ENCODE measurements at regions not wholly inside any gene's neighbourhood (a gene's known extent, or its start where the extent isn't known, plus 50 kb on each side); places are given as distances from the start of the nearest gene placed in this dataset.

DNA sequence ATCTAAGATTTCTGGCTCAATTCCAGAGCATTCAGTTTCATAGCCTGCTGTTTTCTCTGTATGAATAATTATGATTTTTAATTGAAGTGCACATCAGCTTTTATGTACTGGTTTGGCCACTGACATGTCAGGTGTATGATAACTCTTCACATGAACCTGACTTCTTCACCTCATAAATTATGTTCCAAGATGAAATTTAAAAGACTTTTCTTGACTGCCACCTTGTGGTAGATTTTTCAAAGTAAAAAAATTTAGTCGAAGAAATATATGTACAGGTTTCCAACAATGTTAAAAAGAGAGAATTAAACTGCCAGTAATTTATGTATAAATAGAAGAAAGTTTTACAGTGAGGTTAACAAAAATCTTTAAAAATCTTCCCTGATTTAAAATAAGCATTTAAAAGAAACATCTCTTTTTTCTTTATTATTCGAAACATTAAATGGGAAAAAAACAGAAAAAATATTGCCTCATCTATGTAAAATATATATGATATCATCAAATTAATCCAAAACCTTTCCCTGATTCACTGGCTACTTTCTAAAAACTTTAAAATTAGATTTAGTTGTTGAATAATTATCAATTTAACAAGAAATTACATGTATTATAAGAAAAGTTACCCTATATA, 124.9 kb upstream of the ATXN7L3B start:
- Histone ChIP-seq H3K9me3 (ENCODE audit: control insufficient read depth in 4 of 4, low read length in 3 of 4) (no peaks in the 10 kb centered on the region), H3K27me3 (ENCODE audit: control insufficient read depth in 4 of 4, insufficient read depth in 4 of 4, low read length in 3 of 4) (no peaks in the 10 kb centered on the region), H3K27ac (ENCODE audit: low read depth in 1 of 2, low read length in 2 of 2) (no peak overlapping the region), H3K4me1 (ENCODE audit: control insufficient read depth in 4 of 4, insufficient read depth in 4 of 4, low read length in 3 of 4) (no peaks in the 10 kb centered on the region), H3K36me3 (ENCODE audit: control insufficient read depth in 4 of 4, insufficient read depth in 3 of 4, low read depth in 1 of 4, low read length in 3 of 4) (no peaks in the 10 kb centered on the region), H3K4me3 (ENCODE audit: low read depth in 1 of 3, low read length in 3 of 3) (no peak overlapping the region), H3K9ac (ENCODE audit: low read depth in 1 of 2, low read length in 2 of 2) (no peak overlapping the region)
- DNase-seq (ENCODE audit: low spot score) = no peak
- WGBS = 50% methylated on average over 2 of the region's 2 CpGs
- TF ChIP-seq, protein P1, sequence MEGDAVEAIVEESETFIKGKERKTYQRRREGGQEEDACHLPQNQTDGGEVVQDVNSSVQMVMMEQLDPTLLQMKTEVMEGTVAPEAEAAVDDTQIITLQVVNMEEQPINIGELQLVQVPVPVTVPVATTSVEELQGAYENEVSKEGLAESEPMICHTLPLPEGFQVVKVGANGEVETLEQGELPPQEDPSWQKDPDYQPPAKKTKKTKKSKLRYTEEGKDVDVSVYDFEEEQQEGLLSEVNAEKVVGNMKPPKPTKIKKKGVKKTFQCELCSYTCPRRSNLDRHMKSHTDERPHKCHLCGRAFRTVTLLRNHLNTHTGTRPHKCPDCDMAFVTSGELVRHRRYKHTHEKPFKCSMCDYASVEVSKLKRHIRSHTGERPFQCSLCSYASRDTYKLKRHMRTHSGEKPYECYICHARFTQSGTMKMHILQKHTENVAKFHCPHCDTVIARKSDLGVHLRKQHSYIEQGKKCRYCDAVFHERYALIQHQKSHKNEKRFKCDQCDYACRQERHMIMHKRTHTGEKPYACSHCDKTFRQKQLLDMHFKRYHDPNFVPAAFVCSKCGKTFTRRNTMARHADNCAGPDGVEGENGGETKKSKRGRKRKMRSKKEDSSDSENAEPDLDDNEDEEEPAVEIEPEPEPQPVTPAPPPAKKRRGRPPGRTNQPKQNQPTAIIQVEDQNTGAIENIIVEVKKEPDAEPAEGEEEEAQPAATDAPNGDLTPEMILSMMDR (IDR thresholded peaks at IDR 0.05; ENCODE audit: low read depth, low read length, missing input control) = peak; percentile 29
- TF ChIP-seq RAD21 (IDR thresholded peaks at IDR 0.05) (peak; percentile 62 to 66), GABPA (IDR thresholded peaks at IDR 0.05 in 1 of 2, conservative IDR thresholded peaks at IDR 0.05 in 1 of 2) (no peak)

DNA sequence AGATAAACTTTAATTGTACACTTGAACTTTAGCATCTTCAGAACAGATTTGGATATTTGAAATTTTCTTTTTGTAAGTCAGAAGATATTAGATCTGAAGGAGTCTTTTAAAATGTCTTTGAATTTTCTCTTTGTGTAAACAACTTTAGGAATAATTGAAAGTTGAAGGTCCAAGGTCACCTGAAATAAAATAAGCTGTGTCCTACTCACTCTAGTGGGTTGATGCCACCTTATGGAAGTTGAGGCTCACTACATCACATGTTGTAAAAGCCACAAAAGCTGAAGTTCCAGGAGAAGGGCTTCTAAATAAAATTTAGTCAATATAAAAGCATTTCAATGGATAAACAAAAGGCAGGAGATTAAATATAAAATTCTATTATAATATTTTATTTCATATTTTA, 122.0 kb upstream of the ATXN7L3B start:
- Histone ChIP-seq H3K4me1 (ENCODE audit: control insufficient read depth in 4 of 4, insufficient read depth in 4 of 4, low read length in 3 of 4) (no peaks in the 10 kb centered on the region), H3K27ac (ENCODE audit: low read depth in 1 of 2, low read length in 2 of 2) (no peak overlapping the region), H3K9me3 (ENCODE audit: control insufficient read depth in 4 of 4, low read length in 3 of 4) (no peaks in the 10 kb centered on the region), H3K9ac (ENCODE audit: low read depth in 1 of 2, low read length in 2 of 2) (no peak overlapping the region), H3K27me3 (ENCODE audit: control insufficient read depth in 4 of 4, insufficient read depth in 4 of 4, low read length in 3 of 4) (no peaks in the 10 kb centered on the region), H3K36me3 (ENCODE audit: control insufficient read depth in 4 of 4, insufficient read depth in 3 of 4, low read depth in 1 of 4, low read length in 3 of 4) (no peaks in the 10 kb centered on the region), H3K4me3 (ENCODE audit: low read depth in 1 of 3, low read length in 3 of 3) (no peak overlapping the region)
- no peak for DNase-seq (ENCODE audit: low spot score)
- TF ChIP-seq SP1 (IDR thresholded peaks at IDR 0.05) (no peak), NR2F2 (IDR thresholded peaks at IDR 0.05) (no peak), HNF4A (conservative IDR thresholded peaks at IDR 0.05) (peak; percentile 53 to 76), HNF4G (IDR thresholded peaks at IDR 0.05) (peak; percentile 27), RAD21 (IDR thresholded peaks at IDR 0.05) (peak; percentile 72 to 79), GABPA (IDR thresholded peaks at IDR 0.05 in 1 of 2, conservative IDR thresholded peaks at IDR 0.05 in 1 of 2) (no peak), JUND (IDR thresholded peaks at IDR 0.05) (no peak), FOXA1 (IDR thresholded peaks at IDR 0.05) (no peak), REST (IDR thresholded peaks at IDR 0.05) (no peak)
- TF ChIP-seq, protein P1 (IDR thresholded peaks at IDR 0.05; ENCODE audit: low read depth, low read length, missing input control) = peak; percentile 53
